Duodenal mucosa (tissue), 2 donors: ENCODE measurements at regions not wholly inside any gene's neighbourhood (a gene's known extent, or its start where the extent isn't known, plus 50 kb on each side); places are given as distances from the start of the nearest gene placed in this dataset.

Experiments used
- H3K27ac ChIP-seq: one replicate; pipeline ENCODE4 v1.7.0; 2013; ENCODE audit warnings: low read depth, low read length
- H3K27me3 ChIP-seq, 2 donors: one replicate each; pipeline ENCODE4 v1.7.0; 2013; ENCODE audit warnings: low read length in 2 of 2, control low read depth in 1 of 2; ENCODE audit not compliant: insufficient read depth in 2 of 2, control insufficient read depth in 1 of 2
- H3K36me3 ChIP-seq, 2 donors: one replicate each; pipeline ENCODE4 v1.7.0; 2013; ENCODE audit warnings: low read length in 2 of 2, control low read depth in 1 of 2; ENCODE audit not compliant: insufficient read depth in 2 of 2, control insufficient read depth in 1 of 2
- H3K4me1 ChIP-seq, 2 donors: one replicate each; pipeline ENCODE4 v1.7.0; 2013; ENCODE audit warnings: low read length in 2 of 2, control low read depth in 1 of 2; ENCODE audit not compliant: insufficient read depth in 2 of 2, control insufficient read depth in 1 of 2
- H3K4me3 ChIP-seq, 2 donors: one replicate each; pipeline ENCODE4 v1.7.0; 2013; ENCODE audit warnings: low read length in 2 of 2, low read depth in 1 of 2
- H3K9ac ChIP-seq, 2 donors: one replicate each; pipeline ENCODE4 v1.7.0; 2013; ENCODE audit warnings: low read length in 2 of 2, low read depth in 1 of 2
- H3K9me3 ChIP-seq, 2 donors: one replicate each; pipeline ENCODE4 v1.7.0; 2013; ENCODE audit warnings: low read length in 2 of 2, control low read depth in 1 of 2; ENCODE audit not compliant: control insufficient read depth in 1 of 2

DNA sequence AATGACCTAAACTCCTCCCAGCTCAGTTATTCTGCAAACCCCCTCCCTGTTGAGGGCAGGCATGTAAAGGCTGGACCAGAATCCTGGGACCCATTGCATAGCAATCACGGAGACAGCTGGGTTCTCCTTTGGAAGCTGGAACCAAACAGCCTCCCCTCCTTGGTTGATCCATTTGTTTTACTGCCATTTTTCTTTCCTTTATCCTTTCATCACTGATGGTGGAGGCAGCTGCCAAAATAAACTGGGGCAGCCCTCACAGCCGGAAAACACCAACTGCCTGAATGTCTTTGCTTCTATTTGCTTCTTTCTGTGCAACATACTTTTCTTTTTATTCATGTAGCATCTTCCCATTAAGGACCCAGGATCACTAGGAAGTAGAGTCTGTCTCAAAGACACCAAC, 150.0 kb upstream of the SYT13 start:
- H3K9ac ChIP-seq: no peak overlapping the region
- H3K27ac ChIP-seq: no peak overlapping the region
- no peak overlapping the region for H3K4me3 ChIP-seq
- H3K27me3 ChIP-seq: peaks cover 2 to 6% of the 10 kb centered on the region in 2 donors
- no peaks in the 10 kb centered on the region for H3K4me1 ChIP-seq
- no peaks in the 10 kb centered on the region for H3K36me3 ChIP-seq
- H3K9me3 ChIP-seq: peaks cover 0 to 6% of the 10 kb centered on the region in 2 donors

- no peak overlapping the region for H3K4me3 ChIP-seq
- peaks cover 0 to 6% of the 10 kb centered on the region in 2 donors for H3K9me3 ChIP-seq
- no peak overlapping the region for H3K27ac ChIP-seq
- H3K9ac ChIP-seq: no peak overlapping the region
- H3K27me3 ChIP-seq: peaks cover 3 to 6% of the 10 kb centered on the region in 2 donors
- no peaks in the 10 kb centered on the region for H3K4me1 ChIP-seq
- H3K36me3 ChIP-seq: no peaks in the 10 kb centered on the region
These were observed 149.6 kb upstream of the SYT13 start for GRCh38 chr11:45435706-45436105.

GRCh38 chr11:45432910-45433309, 146.8 kb upstream of the SYT13 start:
- H3K4me3 ChIP-seq: no peak overlapping the region
- no peak overlapping the region for H3K27ac ChIP-seq
- H3K27me3 ChIP-seq: peaks cover 3 to 6% of the 10 kb centered on the region in 2 donors
- H3K36me3 ChIP-seq: no peaks in the 10 kb centered on the region
- no peak overlapping the region for H3K9ac ChIP-seq
- no peaks in the 10 kb centered on the region for H3K4me1 ChIP-seq
- no peaks in the 10 kb centered on the region for H3K9me3 ChIP-seq

GRCh38 chr11:45432100-45432499, 146.0 kb upstream of the SYT13 start:
- Histone ChIP-seq H3K27ac (no peak overlapping the region), H3K9ac (no peak overlapping the region), H3K9me3 (no peaks in the 10 kb centered on the region), H3K36me3 (no peaks in the 10 kb centered on the region), H3K4me1 (no peaks in the 10 kb centered on the region), H3K4me3 (no peak overlapping the region), H3K27me3 (peaks cover 3 to 6% of the 10 kb centered on the region in 2 donors)

- Histone ChIP-seq H3K4me3 (no peak overlapping the region), H3K27me3 (peaks cover 3 to 6% of the 10 kb centered on the region in 2 donors), H3K27ac (no peak overlapping the region), H3K9me3 (no peaks in the 10 kb centered on the region), H3K36me3 (no peaks in the 10 kb centered on the region), H3K9ac (no peak overlapping the region), H3K4me1 (no peaks in the 10 kb centered on the region)
These were observed 145.2 kb upstream of the SYT13 start for GRCh38 chr11:45431046-45432018.

DNA sequence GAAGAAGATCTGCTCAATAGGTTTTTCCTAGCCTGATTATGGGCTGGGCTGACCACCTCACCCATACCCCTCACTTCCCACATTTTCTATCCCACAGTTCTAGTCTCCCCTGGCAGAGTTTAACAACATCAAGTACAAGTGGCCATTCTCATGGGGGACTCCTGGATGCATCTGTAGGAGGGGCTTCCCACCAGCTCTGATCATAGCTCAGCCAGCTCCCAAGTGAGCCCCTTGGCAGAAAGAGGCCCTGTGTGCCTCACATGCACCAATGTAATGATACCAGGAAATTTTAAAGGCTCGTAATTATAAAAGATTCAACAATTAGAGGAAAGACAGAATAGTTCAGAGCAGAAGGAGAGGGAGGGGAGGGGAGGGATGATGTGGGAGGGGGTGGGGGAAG, 144.2 kb upstream of the SYT13 start:
- Histone ChIP-seq H3K9ac (no peak overlapping the region), H3K27me3 (peaks cover 3 to 6% of the 10 kb centered on the region in 2 donors)

DNA sequence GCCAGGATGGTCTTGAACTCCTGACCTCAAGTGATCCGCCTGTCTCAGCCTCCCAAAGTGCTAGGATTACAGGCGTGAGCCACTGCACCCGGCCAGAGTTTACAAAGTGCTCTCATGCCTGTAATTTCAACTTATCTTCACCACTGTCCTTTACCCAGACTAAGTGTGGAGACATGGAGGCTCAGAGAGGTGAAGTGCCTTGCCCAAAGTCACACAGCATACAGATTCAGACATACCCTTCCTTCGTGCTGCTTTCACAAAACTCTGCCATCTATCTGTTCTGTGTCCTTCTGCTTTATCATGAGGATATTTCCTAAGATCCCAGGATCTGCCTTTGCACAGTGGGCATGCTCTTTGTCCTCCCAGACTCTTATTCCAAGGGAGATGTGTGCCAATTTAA, 143.6 kb upstream of the SYT13 start:
- no peak overlapping the region for H3K9ac ChIP-seq
- no peaks in the 10 kb centered on the region for H3K36me3 ChIP-seq
- H3K9me3 ChIP-seq: no peaks in the 10 kb centered on the region
- H3K27me3 ChIP-seq: peaks cover 1 to 3% of the 10 kb centered on the region in 2 donors
- no peaks in the 10 kb centered on the region for H3K4me1 ChIP-seq
- no peak overlapping the region for H3K4me3 ChIP-seq
- no peak overlapping the region for H3K27ac ChIP-seq

More for the DNA sequence above, 144.2 kb upstream of the SYT13 start:
- no peak overlapping the region for H3K4me3 ChIP-seq
- H3K4me1 ChIP-seq: no peaks in the 10 kb centered on the region
- H3K9me3 ChIP-seq: no peaks in the 10 kb centered on the region
- no peak overlapping the region for H3K27ac ChIP-seq
- no peaks in the 10 kb centered on the region for H3K36me3 ChIP-seq

DNA sequence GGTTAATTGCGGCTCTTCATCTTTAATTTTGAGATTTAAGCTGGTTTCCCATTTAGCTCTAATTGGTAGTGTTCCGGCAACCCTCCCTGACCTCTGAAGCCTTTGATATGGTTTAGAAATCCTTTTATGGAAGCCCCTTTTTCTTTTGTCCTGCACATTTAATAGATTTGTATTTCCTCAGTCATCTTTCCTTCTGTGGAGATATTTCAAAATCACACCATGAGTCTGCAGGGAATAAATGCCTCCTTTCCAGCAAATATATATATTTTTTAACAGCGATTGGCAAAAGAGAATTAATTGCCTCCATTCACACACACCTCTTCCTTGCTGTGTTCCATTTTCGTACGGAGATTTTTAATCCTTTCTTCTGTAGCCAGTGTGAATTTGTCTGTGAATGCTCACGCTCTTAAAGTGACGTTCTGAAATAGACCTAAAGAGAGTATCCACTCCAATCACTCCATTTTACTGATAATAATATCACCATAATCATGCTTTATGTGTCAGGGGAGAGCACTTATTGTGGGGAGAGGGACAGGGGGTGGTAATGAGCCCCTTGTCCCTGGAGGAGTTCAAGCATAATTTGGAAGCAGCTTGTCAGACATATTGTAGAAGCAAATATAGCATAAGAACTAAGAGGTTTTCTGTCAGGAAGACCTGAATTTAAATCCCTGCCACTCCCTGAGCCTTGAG, 142.5 kb upstream of the SYT13 start:
- Histone ChIP-seq H3K9me3 (no peaks in the 10 kb centered on the region), H3K9ac (no peak overlapping the region), H3K4me1 (no peaks in the 10 kb centered on the region), H3K36me3 (no peaks in the 10 kb centered on the region), H3K4me3 (no peak overlapping the region), H3K27me3 (peaks cover 3% of the 10 kb centered on the region in 2 donors), H3K27ac (no peak overlapping the region)

GRCh38 chr11:45428116-45428515, 142.0 kb upstream of the SYT13 start:
- Histone ChIP-seq H3K4me1 (no peaks in the 10 kb centered on the region), H3K27me3 (peaks cover 3% of the 10 kb centered on the region in 2 donors), H3K36me3 (no peaks in the 10 kb centered on the region), H3K4me3 (no peak overlapping the region), H3K27ac (no peak overlapping the region), H3K9me3 (no peaks in the 10 kb centered on the region), H3K9ac (no peak overlapping the region)
